Breast epithelium (tissue), 4 donors: ENCODE measurements at regions not wholly inside any gene's neighbourhood (a gene's known extent, or its start where the extent isn't known, plus 50 kb on each side); places are given as distances from the start of the nearest gene placed in this dataset.

Experiments
- DNase-seq, 2 donors: peaks; one replicate each; pipeline ENCODE4 v3.0.0-alpha.2; 2019; ENCODE audit warnings: low spot score in 2 of 2
- H3K27ac ChIP-seq, 2 donors: fragments of 200-600 bp; sonication (generic) in 1 of 2; one replicate each; pipeline ENCODE4 v1.5.1; 2016 to 2019; ENCODE audit warnings: mild to moderate bottlenecking in 1 of 2
- H3K27me3 ChIP-seq, 2 donors: fragments of 200-600 bp; sonication (generic) in 1 of 2; one replicate each; pipeline versions ENCODE4 v1.5.1 to v1.6.0; 2017 to 2019; ENCODE audit warnings: control low read depth in 1 of 2, mild to moderate bottlenecking in 1 of 2
- H3K36me3 ChIP-seq: fragments of 200-600 bp; one replicate; pipeline ENCODE4 v1.5.1; 2019
- H3K4me1 ChIP-seq, 2 donors: fragments of 200-600 bp; sonication (generic); one replicate each; pipeline ENCODE4 v1.5.1; 2016 to 2019; ENCODE audit warnings: control low read depth in 1 of 2
- H3K4me3 ChIP-seq, 3 donors: fragments of 200-600 bp; sonication (generic); 1 replicate in 2 of 3; 2 replicates in 1 of 3; pipeline ENCODE4 v1.5.1; 2016 to 2019; ENCODE audit warnings: mild to moderate bottlenecking in 3 of 3, moderate library complexity in 2 of 3
- H3K9me3 ChIP-seq, 2 donors: fragments of 200-600 bp; sonication (generic) in 1 of 2; one replicate each; pipeline ENCODE4 v1.5.1; 2016 to 2019; ENCODE audit warnings: control low read depth in 1 of 2
- POLR2A ChIP-seq: fragments of 450-650 bp; IDR thresholded peaks from one replicate; pipeline ENCODE4 v1.6.1; 2016; ENCODE audit warnings: antibody characterized with exemption, mild to moderate bottlenecking, moderate library complexity
- POLR2AphosphoS5 ChIP-seq, 3 donors: sonication (generic); formaldehyde crosslinking; IDR thresholded peaks; one replicate each; pipeline ENCODE4 v1.6.1; 2017; ENCODE audit warnings: antibody characterized with exemption in 3 of 3
- intact Hi-C: fragments of 100-400 bp; cut with DNase I; formaldehyde crosslinking; loops from one replicate; pipeline ENCODE4 v1.15.1; 2023; ENCODE audit warnings: low total_unique reads
- TF ChIP-seq, protein P1 (sequence below), 3 donors: fragments of 450-650 bp; IDR thresholded peaks; one replicate each; pipeline ENCODE4 v1.5.1; 2016 to 2017; ENCODE audit warnings: antibody characterized with exemption in 3 of 3, mild to moderate bottlenecking in 3 of 3, moderate library complexity in 3 of 3

DNA sequence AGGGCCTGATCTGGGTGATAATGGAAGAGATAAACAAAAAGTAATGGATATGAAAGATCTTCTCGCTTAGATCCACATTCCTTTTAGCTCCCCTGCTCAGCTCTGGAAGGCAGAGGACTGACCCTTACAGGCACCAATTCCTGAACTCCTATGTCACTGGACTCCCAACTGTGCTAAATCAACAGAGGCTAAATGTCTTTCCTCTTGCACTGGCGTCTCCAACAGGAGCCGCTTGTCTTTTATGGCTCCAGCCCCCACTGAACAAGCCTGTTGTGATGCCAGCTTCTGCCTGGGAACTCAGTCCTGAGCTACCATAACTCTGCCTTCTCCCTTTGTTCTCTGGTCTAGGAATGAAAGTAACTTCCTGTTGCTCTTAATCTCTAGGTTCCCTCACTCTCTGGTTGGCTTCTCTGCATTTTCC lies 142.1 kb upstream of the COL11A1 start:
- H3K27ac ChIP-seq, result no peak overlapping the region
- intact Hi-C loops, result no loop called here
- no peaks in the 10 kb centered on the region for H3K27me3 ChIP-seq
- no peak overlapping the region for H3K4me3 ChIP-seq
- no peaks in the 10 kb centered on the region for H3K9me3 ChIP-seq
- no peaks in the 10 kb centered on the region for H3K4me1 ChIP-seq
- TF ChIP-seq, protein P1, sequence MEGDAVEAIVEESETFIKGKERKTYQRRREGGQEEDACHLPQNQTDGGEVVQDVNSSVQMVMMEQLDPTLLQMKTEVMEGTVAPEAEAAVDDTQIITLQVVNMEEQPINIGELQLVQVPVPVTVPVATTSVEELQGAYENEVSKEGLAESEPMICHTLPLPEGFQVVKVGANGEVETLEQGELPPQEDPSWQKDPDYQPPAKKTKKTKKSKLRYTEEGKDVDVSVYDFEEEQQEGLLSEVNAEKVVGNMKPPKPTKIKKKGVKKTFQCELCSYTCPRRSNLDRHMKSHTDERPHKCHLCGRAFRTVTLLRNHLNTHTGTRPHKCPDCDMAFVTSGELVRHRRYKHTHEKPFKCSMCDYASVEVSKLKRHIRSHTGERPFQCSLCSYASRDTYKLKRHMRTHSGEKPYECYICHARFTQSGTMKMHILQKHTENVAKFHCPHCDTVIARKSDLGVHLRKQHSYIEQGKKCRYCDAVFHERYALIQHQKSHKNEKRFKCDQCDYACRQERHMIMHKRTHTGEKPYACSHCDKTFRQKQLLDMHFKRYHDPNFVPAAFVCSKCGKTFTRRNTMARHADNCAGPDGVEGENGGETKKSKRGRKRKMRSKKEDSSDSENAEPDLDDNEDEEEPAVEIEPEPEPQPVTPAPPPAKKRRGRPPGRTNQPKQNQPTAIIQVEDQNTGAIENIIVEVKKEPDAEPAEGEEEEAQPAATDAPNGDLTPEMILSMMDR (IDR thresholded peaks at IDR 0.05), result no peak
- TF ChIP-seq POLR2AphosphoS5 (IDR thresholded peaks at IDR 0.05) (no peak), POLR2A (no peak)
- DNase-seq, result no peak
- H3K36me3 ChIP-seq, result no peaks in the 10 kb centered on the region

DNA sequence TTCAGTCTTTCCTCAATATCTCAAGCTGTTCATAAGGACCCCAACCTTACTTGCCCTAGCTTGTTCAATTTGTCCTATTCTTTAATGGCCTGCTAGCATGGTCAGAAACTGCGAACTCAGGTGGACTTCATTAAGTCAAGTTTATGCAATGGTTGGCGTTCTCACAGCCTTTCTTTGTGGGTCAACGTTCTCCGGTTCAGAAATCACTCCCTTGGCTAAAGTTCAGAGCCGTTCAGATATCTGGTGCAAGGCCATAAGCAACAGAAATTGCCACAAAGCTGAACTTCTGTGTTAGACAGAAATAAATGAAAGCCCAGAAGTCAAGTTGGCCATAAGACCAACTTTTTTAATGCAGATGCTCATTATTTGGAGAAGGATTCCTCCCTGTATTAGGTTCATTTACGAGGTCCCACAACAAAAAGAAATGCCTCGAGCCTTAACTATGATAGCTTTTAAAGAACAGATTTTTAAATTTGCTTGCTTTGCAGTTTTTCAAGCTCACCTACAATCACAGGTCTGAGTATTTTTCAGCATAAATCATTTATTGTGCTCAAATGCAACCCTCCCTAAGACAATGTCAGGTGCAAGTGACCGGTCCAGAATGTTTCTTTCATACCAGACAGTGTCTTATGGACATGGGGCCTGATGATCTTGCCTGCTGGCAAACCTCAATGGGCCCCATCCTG lies 140.2 kb upstream of the COL11A1 start:
- H3K4me1 ChIP-seq, result no peaks in the 10 kb centered on the region
- intact Hi-C loops, result no loop called here
- no peaks in the 10 kb centered on the region for H3K27me3 ChIP-seq
- H3K9me3 ChIP-seq, result no peaks in the 10 kb centered on the region
- H3K4me3 ChIP-seq, result no peak overlapping the region
- no peak overlapping the region for H3K27ac ChIP-seq
- no peak for DNase-seq
- H3K36me3 ChIP-seq, result no peaks in the 10 kb centered on the region
- TF ChIP-seq, protein P1 (IDR thresholded peaks at IDR 0.05), result no peak
- TF ChIP-seq POLR2A (no peak), POLR2AphosphoS5 (IDR thresholded peaks at IDR 0.05) (no peak)

DNA sequence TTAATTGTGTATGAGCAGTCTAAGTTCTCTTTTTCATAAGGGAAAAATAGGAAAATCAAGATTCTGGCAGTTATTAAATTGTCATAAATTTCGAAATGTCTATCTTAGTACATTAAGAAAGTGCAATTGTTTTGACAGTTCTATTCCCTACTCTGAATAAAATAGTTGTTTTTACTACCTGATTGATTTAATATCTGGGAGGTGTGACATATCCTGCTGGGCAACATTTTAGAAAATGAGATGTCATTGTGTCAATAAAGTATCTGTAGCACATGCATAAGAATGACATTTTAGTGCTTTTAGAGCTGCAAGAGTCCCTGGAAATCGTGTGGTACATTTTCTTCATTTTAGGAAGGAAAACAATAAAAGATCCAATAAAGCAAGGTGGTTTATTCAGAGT lies 139.2 kb upstream of the COL11A1 start:
- H3K4me3 ChIP-seq, result no peak overlapping the region
- no peaks in the 10 kb centered on the region for H3K9me3 ChIP-seq
- TF ChIP-seq POLR2AphosphoS5 (IDR thresholded peaks at IDR 0.05) (no peak), POLR2A (no peak)
- TF ChIP-seq, protein P1 (IDR thresholded peaks at IDR 0.05), result no peak
- no peaks in the 10 kb centered on the region for H3K27me3 ChIP-seq
- H3K4me1 ChIP-seq, result no peaks in the 10 kb centered on the region
- intact Hi-C loops, result no loop called here
- H3K27ac ChIP-seq, result no peak overlapping the region
- DNase-seq, result no peak
- H3K36me3 ChIP-seq, result no peaks in the 10 kb centered on the region

DNA sequence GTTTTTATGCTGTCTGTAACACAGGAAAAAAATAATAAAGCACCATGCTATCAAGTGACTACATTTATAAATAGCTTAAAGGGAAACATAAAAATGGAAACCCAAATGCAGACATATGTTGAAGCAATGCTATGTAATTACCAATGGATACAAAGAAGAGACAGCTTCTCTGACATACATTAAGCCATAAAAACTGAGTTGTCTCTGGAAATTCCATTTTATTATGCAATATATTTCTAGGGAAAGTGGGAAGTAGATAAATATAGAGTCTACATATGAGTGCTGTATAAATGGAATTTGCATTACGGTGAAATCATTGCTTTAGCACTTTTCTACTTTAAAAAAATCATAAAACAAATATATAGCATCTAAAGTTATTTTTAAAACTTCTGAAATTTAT lies 135.2 kb upstream of the COL11A1 start:
- H3K27me3 ChIP-seq, result no peaks in the 10 kb centered on the region

DNA sequence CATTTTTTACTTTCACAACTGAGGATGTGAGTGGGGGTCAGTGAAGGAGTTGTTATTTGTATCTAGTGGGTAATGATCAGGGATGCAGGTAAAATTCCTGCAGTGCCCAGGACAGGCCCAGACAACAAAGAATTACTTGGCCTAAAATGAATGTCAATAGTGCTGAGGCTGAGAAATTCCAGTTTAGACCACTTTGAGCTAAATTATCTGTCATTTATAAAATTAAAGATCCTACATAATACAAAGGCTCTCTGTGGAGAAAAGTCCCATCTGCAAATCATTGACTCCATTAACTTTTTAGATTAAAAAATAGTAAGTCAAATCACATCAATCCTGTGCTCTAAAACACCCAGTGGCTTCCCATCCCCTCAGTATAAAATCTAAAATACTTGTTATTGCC lies 130.7 kb upstream of the COL11A1 start:
- Histone ChIP-seq H3K27me3 (no peaks in the 10 kb centered on the region), H3K27ac (no peak overlapping the region), H3K4me3 (no peak overlapping the region), H3K36me3 (no peaks in the 10 kb centered on the region), H3K9me3 (peaks cover 6 to 7% of the 10 kb centered on the region in 2 donors), H3K4me1 (no peaks in the 10 kb centered on the region)
- intact Hi-C loops, result no loop called here
- TF ChIP-seq POLR2A (no peak), POLR2AphosphoS5 (IDR thresholded peaks at IDR 0.05) (no peak)
- TF ChIP-seq, protein P1 (IDR thresholded peaks at IDR 0.05), result no peak
- DNase-seq, result no peak

More for the DNA sequence above, 135.2 kb upstream of the COL11A1 start:
- no peak for DNase-seq
- Histone ChIP-seq H3K4me1 (no peaks in the 10 kb centered on the region), H3K27ac (no peak overlapping the region), H3K4me3 (no peak overlapping the region), H3K36me3 (no peaks in the 10 kb centered on the region), H3K9me3 (no peaks in the 10 kb centered on the region)
- intact Hi-C loops, result no loop called here
- TF ChIP-seq POLR2AphosphoS5 (IDR thresholded peaks at IDR 0.05) (no peak), POLR2A (no peak)
- TF ChIP-seq, protein P1 (IDR thresholded peaks at IDR 0.05), result no peak
